Neural cell (in vitro differentiated cells): ENCODE measurements at regions not wholly inside any gene's neighbourhood (a gene's known extent, or its start where the extent isn't known, plus 50 kb on each side); places are given as distances from the start of the nearest gene placed in this dataset.

Source experiments
- H2AFZ ChIP-seq: fragments of 200-600, 300-800 bp; sonication (generic), shearing (Covaris generic); 2 replicates; pipeline ENCODE4 v1.6.0; 2014; ENCODE audit warnings: low read depth, mild to moderate bottlenecking, antibody characterized with exemption, low read length, moderate library complexity
- H3F3A ChIP-seq: fragments of 200-600 bp; shearing (Covaris generic); 2 replicates; pipeline ENCODE4 v1.6.1; 2016; ENCODE audit warnings: mild to moderate bottlenecking, moderate library complexity, mixed read lengths, antibody characterized with exemption, low read length; ENCODE audit not compliant: insufficient read depth, poor library complexity, severe bottlenecking
- H3K27ac ChIP-seq: fragments of 200-600, 300-800 bp; sonication (generic), shearing (Covaris generic); 2 replicates; pipeline ENCODE4 v1.5.1; 2014; ENCODE audit warnings: mild to moderate bottlenecking, low read length, moderate library complexity
- H3K27me3 ChIP-seq: fragments of 300-800, 200-600 bp; sonication (generic), shearing (Covaris generic); 2 replicates; pipeline ENCODE4 v1.6.0; 2014; ENCODE audit warnings: mild to moderate bottlenecking, low read depth, low read length, moderate library complexity; ENCODE audit not compliant: insufficient read depth
- H3K36me3 ChIP-seq: fragments of 300-800, 200-600 bp; sonication (generic), shearing (Covaris generic); 2 replicates; pipeline ENCODE4 v1.5.1; 2014; ENCODE audit warnings: mild to moderate bottlenecking, antibody characterized with exemption, low read length, moderate library complexity; ENCODE audit not compliant: insufficient read depth
- H3K4me2 ChIP-seq: fragments of 300-800, 200-600 bp; sonication (generic), shearing (Covaris generic); 2 replicates; pipeline ENCODE4 v1.6.0; 2014; ENCODE audit warnings: mild to moderate bottlenecking, low read length
- H3K4me3 ChIP-seq: fragments of 300-800, 200-600 bp; sonication (generic), shearing (Covaris generic); 2 replicates; pipeline ENCODE4 v1.5.1; 2014; ENCODE audit warnings: mild to moderate bottlenecking, low read length, moderate library complexity
- H3K79me2 ChIP-seq: fragments of 200-600 bp; shearing (Covaris generic); replicated peaks from 2 replicates; pipeline ENCODE4 v1.6.0; 2014; ENCODE audit warnings: mild to moderate bottlenecking, low read length, moderate library complexity; ENCODE audit not compliant: insufficient read depth
- H3K9ac ChIP-seq: fragments of 300-800, 200-600 bp; sonication (generic), shearing (Covaris generic); 2 replicates; pipeline ENCODE4 v1.6.1; 2016; ENCODE audit warnings: mild to moderate bottlenecking, low read length, mixed read lengths
- H3K9me2 ChIP-seq: fragments of 200-600 bp; shearing (Covaris generic); 2 replicates; pipeline ENCODE4 v1.6.1; 2016; ENCODE audit warnings: mild to moderate bottlenecking, low read length, mixed read lengths; ENCODE audit not compliant: insufficient read depth
- H3K9me3 ChIP-seq: fragments of 200-600, 300-800 bp; sonication (generic), shearing (Covaris generic); 2 replicates; pipeline ENCODE4 v1.6.1; 2016; ENCODE audit warnings: mild to moderate bottlenecking, mixed run types, low read length, moderate library complexity, mixed read lengths
- H4K20me1 ChIP-seq: fragments of 200-600 bp; shearing (Covaris generic); 2 replicates; pipeline ENCODE4 v1.6.1; 2016; ENCODE audit warnings: mild to moderate bottlenecking, mixed run types; ENCODE audit not compliant: insufficient read depth
- EP300 ChIP-seq: fragments of 450-650 bp; conservative IDR thresholded peaks from 2 replicates; pipeline ENCODE4 v1.6.1; 2014; ENCODE audit warnings: antibody characterized with exemption, mild to moderate bottlenecking, moderate library complexity; ENCODE audit not compliant: poor library complexity, severe bottlenecking
- EZH2 ChIP-seq: fragments of 200-600, 300-800 bp; shearing (Covaris generic), sonication (generic); IDR thresholded peaks from 2 replicates; pipeline ENCODE4 v1.6.1; 2014; ENCODE audit warnings: antibody characterized with exemption, low read length, borderline replicate concordance, mild to moderate bottlenecking; ENCODE audit not compliant: insufficient read depth, poor library complexity, severe bottlenecking
- MXI1 ChIP-seq: fragments of 450-650 bp; conservative IDR thresholded peaks from 2 replicates; pipeline ENCODE4 v1.6.1; 2014; ENCODE audit warnings: antibody characterized with exemption, mild to moderate bottlenecking; ENCODE audit not compliant: poor library complexity, severe bottlenecking
- POLR2AphosphoS5 ChIP-seq: IDR thresholded peaks from 2 replicates; pipeline ENCODE4 v1.6.1; 2012
- RAD21 ChIP-seq: fragments of 450-650 bp; conservative IDR thresholded peaks from 2 replicates; pipeline ENCODE4 v1.6.1; 2014; ENCODE audit warnings: antibody characterized with exemption, mild to moderate bottlenecking, moderate library complexity
- SMC3 ChIP-seq: fragments of 450-650 bp; conservative IDR thresholded peaks from 2 replicates; pipeline ENCODE4 v1.6.1; 2014; ENCODE audit warnings: antibody characterized with exemption, mild to moderate bottlenecking, moderate library complexity; ENCODE audit not compliant: poor library complexity
- TF ChIP-seq, protein P1 (sequence below): fragments of 450-650 bp; IDR thresholded peaks from 2 replicates; pipeline ENCODE4 v1.5.1; 2014; ENCODE audit warnings: antibody characterized with exemption, mild to moderate bottlenecking, moderate library complexity; ENCODE audit not compliant: poor library complexity, severe bottlenecking
- TF ChIP-seq, protein P2 (sequence below): IDR thresholded peaks from 2 replicates; pipeline ENCODE4 v1.6.1; 2012; ENCODE audit warnings: borderline replicate concordance

DNA sequence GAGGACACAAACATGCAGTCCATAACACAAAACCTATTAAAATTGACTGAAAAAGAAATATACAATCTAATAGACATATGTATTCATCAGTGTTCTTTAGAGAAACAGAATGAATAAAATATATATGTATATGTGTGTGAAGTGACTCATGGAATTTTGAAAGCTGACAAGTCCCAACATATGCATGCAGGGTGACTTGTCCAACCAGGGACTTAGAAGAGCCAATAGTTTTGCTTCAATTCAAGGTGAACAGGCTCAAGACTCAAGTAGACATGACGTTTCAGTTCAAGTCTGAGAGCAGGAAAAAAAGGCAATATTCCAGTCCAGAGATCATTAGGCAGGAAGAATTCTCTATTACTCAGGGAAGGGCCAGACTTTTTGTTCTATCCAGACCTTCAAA lies 271.2 kb upstream of the SETBP1 start:
- TF ChIP-seq POLR2AphosphoS5 (no peak), MXI1 (no peak), EP300 (no peak)
- TF ChIP-seq, protein P1, sequence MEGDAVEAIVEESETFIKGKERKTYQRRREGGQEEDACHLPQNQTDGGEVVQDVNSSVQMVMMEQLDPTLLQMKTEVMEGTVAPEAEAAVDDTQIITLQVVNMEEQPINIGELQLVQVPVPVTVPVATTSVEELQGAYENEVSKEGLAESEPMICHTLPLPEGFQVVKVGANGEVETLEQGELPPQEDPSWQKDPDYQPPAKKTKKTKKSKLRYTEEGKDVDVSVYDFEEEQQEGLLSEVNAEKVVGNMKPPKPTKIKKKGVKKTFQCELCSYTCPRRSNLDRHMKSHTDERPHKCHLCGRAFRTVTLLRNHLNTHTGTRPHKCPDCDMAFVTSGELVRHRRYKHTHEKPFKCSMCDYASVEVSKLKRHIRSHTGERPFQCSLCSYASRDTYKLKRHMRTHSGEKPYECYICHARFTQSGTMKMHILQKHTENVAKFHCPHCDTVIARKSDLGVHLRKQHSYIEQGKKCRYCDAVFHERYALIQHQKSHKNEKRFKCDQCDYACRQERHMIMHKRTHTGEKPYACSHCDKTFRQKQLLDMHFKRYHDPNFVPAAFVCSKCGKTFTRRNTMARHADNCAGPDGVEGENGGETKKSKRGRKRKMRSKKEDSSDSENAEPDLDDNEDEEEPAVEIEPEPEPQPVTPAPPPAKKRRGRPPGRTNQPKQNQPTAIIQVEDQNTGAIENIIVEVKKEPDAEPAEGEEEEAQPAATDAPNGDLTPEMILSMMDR, result no peak
- TF ChIP-seq, protein P2, sequence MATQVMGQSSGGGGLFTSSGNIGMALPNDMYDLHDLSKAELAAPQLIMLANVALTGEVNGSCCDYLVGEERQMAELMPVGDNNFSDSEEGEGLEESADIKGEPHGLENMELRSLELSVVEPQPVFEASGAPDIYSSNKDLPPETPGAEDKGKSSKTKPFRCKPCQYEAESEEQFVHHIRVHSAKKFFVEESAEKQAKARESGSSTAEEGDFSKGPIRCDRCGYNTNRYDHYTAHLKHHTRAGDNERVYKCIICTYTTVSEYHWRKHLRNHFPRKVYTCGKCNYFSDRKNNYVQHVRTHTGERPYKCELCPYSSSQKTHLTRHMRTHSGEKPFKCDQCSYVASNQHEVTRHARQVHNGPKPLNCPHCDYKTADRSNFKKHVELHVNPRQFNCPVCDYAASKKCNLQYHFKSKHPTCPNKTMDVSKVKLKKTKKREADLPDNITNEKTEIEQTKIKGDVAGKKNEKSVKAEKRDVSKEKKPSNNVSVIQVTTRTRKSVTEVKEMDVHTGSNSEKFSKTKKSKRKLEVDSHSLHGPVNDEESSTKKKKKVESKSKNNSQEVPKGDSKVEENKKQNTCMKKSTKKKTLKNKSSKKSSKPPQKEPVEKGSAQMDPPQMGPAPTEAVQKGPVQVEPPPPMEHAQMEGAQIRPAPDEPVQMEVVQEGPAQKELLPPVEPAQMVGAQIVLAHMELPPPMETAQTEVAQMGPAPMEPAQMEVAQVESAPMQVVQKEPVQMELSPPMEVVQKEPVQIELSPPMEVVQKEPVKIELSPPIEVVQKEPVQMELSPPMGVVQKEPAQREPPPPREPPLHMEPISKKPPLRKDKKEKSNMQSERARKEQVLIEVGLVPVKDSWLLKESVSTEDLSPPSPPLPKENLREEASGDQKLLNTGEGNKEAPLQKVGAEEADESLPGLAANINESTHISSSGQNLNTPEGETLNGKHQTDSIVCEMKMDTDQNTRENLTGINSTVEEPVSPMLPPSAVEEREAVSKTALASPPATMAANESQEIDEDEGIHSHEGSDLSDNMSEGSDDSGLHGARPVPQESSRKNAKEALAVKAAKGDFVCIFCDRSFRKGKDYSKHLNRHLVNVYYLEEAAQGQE, result no peak
- H4K20me1 ChIP-seq, result no peaks in the 10 kb centered on the region
- H3K36me3 ChIP-seq, result no peaks in the 10 kb centered on the region
- no peak overlapping the region for H3K4me3 ChIP-seq
- H3K9me3 ChIP-seq, result no peaks in the 10 kb centered on the region
- no peak overlapping the region for H3K4me2 ChIP-seq
- no peaks in the 10 kb centered on the region for H3K27me3 ChIP-seq
- H3K79me2 ChIP-seq, result no peaks in the 10 kb centered on the region
- no peak overlapping the region for H2AFZ ChIP-seq
- no peaks in the 10 kb centered on the region for H3F3A ChIP-seq
- H3K27ac ChIP-seq, result no peak overlapping the region
- H3K9me2 ChIP-seq, result no peaks in the 10 kb centered on the region
- no peak overlapping the region for H3K9ac ChIP-seq

DNA sequence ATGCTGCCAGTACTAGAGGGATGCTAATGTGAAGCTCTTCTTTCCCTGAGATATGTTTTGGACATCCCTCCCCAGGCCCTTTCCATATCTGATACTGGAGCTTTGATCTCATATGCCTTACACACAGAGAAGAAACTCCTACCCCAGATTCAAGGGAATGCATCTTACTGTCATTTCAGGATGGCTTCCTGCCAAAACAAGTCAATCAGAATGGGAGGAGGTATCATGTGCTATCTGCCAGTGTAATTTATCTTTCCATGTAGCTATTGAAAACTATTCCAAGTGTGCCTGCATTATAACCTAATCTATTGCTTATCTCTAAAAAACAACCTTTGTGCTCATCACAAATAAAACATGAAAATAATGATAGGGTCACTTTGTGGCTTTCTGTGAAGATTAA lies 269.9 kb upstream of the SETBP1 start:
- Histone ChIP-seq H3K4me3 (no peak overlapping the region), H3K9me3 (no peaks in the 10 kb centered on the region), H3F3A (no peaks in the 10 kb centered on the region), H3K27me3 (no peaks in the 10 kb centered on the region), H2AFZ (no peak overlapping the region), H4K20me1 (no peaks in the 10 kb centered on the region), H3K4me2 (no peak overlapping the region), H3K36me3 (no peaks in the 10 kb centered on the region), H3K79me2 (no peaks in the 10 kb centered on the region), H3K9me2 (no peaks in the 10 kb centered on the region), H3K27ac (peak overlapping the region; percentile 55), H3K9ac (no peak overlapping the region)
- no peak for TF ChIP-seq EZH2
- TF ChIP-seq POLR2AphosphoS5, result peak; percentile 90
- peak; percentile 99 for TF ChIP-seq EP300
- TF ChIP-seq, protein P2, result peak; percentile 72
- TF ChIP-seq RAD21, result no peak
- peak; percentile 24 for TF ChIP-seq SMC3
